ENCODE measurements at regions not wholly inside any gene's neighbourhood (a gene's known extent, or its start where the extent isn't known, plus 50 kb on each side); places are given as distances from the start of the nearest gene placed in this dataset.

- Histone ChIP-seq H3K9me3 (no peaks in the 10 kb centered on the region), H4K20me1 (ENCODE audit: insufficient read depth) (no peaks in the 10 kb centered on the region)
- WGBS (ENCODE audit: low lambda C conversion rate), result 22% methylated on average over 2 of the region's 2 CpGs
These were observed 180.7 kb upstream of the HS3ST5 start for GRCh38 chr6:114523508-114523907.

GRCh38 chr6:114521926-114522325, 179.1 kb upstream of the HS3ST5 start:
- H3K9me2 ChIP-seq, result no peaks in the 10 kb centered on the region
- no peaks in the 10 kb centered on the region for H3K36me3 ChIP-seq (replicated peaks in 1 of 2; ENCODE audit: control insufficient read depth in 1 of 2, insufficient read depth in 2 of 2, low read length in 1 of 2)
- no peaks in the 10 kb centered on the region for H3K4me1 ChIP-seq (ENCODE audit: control insufficient read depth in 1 of 2, insufficient read depth in 2 of 2, low read depth in 1 of 2, low read length in 1 of 2)
- H3K4me3 ChIP-seq (ENCODE audit: low read depth in 2 of 2, low read length in 1 of 2), result no peak overlapping the region
- DNase-seq, result no peak
- H2AFZ ChIP-seq (ENCODE audit: low read depth), result no peak overlapping the region
- no peaks in the 10 kb centered on the region for H3K27me3 ChIP-seq (ENCODE audit: insufficient read depth)
- H3F3A ChIP-seq (replicated peaks; ENCODE audit: insufficient read depth), result no peaks in the 10 kb centered on the region
- H3K4me2 ChIP-seq, result no peak overlapping the region
- 21% methylated on average over 3 of the region's 3 CpGs for WGBS (ENCODE audit: low lambda C conversion rate)
- H3K79me2 ChIP-seq (ENCODE audit: insufficient read depth), result no peaks in the 10 kb centered on the region
- H3K9ac ChIP-seq, result no peak overlapping the region
- POLR2A ChIA-PET, result no interaction called here
- H3K27ac ChIP-seq (ENCODE audit: low read depth in 2 of 2, low read length in 1 of 2), result no peak overlapping the region
- H3K9me3 ChIP-seq, result no peaks in the 10 kb centered on the region
- H4K20me1 ChIP-seq (ENCODE audit: insufficient read depth), result no peaks in the 10 kb centered on the region
- CTCF ChIA-PET, result no interaction called here
- TF ChIP-seq USF2 (IDR thresholded peaks at IDR 0.05; ENCODE audit: borderline replicate concordance, low read depth, low read length), result no peak
- no peak for TF ChIP-seq TEAD4 (IDR thresholded peaks at IDR 0.05; ENCODE audit: borderline replicate concordance, insufficient read depth)
- TF ChIP-seq TCF12 (IDR thresholded peaks at IDR 0.05), result no peak
- no peak for TF ChIP-seq ZBTB33 (IDR thresholded peaks at IDR 0.05; ENCODE audit: borderline replicate concordance, low read depth)
- TF ChIP-seq PBX3 (IDR thresholded peaks at IDR 0.05), result no peak
- no peak for TF ChIP-seq REST (IDR thresholded peaks at IDR 0.05; ENCODE audit: low read depth, low read length)
- TF ChIP-seq MXI1 (IDR thresholded peaks at IDR 0.05; ENCODE audit: low read depth, low read length), result no peak
- TF ChIP-seq TAF1 (IDR thresholded peaks at IDR 0.05; ENCODE audit: borderline replicate concordance, low read depth, low read length), result no peak

More at GRCh38 chr6:114523508-114523907, 180.7 kb upstream of the HS3ST5 start:
- no peaks in the 10 kb centered on the region for H3K27me3 ChIP-seq (ENCODE audit: insufficient read depth)
- H3K79me2 ChIP-seq (ENCODE audit: insufficient read depth), result no peaks in the 10 kb centered on the region
- no peaks in the 10 kb centered on the region for H3K9me2 ChIP-seq
- no peaks in the 10 kb centered on the region for H3F3A ChIP-seq (replicated peaks; ENCODE audit: insufficient read depth)
- H3K9ac ChIP-seq, result no peak overlapping the region
- no peak overlapping the region for H3K4me2 ChIP-seq
- H3K27ac ChIP-seq (ENCODE audit: low read depth in 2 of 2, low read length in 1 of 2), result no peak overlapping the region
- no peak overlapping the region for H3K4me3 ChIP-seq (ENCODE audit: low read depth in 2 of 2, low read length in 1 of 2)
- POLR2A ChIA-PET, result no interaction called here
- no peak for DNase-seq
- no peaks in the 10 kb centered on the region for H3K36me3 ChIP-seq (replicated peaks in 1 of 2; ENCODE audit: control insufficient read depth in 1 of 2, insufficient read depth in 2 of 2, low read length in 1 of 2)
- no peaks in the 10 kb centered on the region for H3K4me1 ChIP-seq (ENCODE audit: control insufficient read depth in 1 of 2, insufficient read depth in 2 of 2, low read depth in 1 of 2, low read length in 1 of 2)
- no peak for TF ChIP-seq EZH2phosphoT487 (IDR thresholded peaks at IDR 0.05; ENCODE audit: borderline replicate concordance, low read depth)
- no peak for TF ChIP-seq NFIC (IDR thresholded peaks at IDR 0.05; ENCODE audit: borderline replicate concordance)
- no peak for TF ChIP-seq RCOR1 (IDR thresholded peaks at IDR 0.05; ENCODE audit: low read length)
- TF ChIP-seq JUND (IDR thresholded peaks at IDR 0.05), result no peak
- no peak for TF ChIP-seq MXI1 (IDR thresholded peaks at IDR 0.05; ENCODE audit: low read depth, low read length)
- TF ChIP-seq PBX3 (IDR thresholded peaks at IDR 0.05), result no peak
- no peak for TF ChIP-seq RFX5 (IDR thresholded peaks at IDR 0.05; ENCODE audit: low read length)
- TF ChIP-seq TCF12 (IDR thresholded peaks at IDR 0.05), result no peak
- no peak for TF ChIP-seq YY1 (IDR thresholded peaks at IDR 0.05; ENCODE audit: low read depth)
- no peak for TF ChIP-seq USF1 (IDR thresholded peaks at IDR 0.05; ENCODE audit: borderline replicate concordance, low read depth)
- no peak for TF ChIP-seq FOXJ3 (CRISPR knock-in tag; IDR thresholded peaks at IDR 0.05)
- no peak for TF ChIP-seq ELF1 (IDR thresholded peaks at IDR 0.05)
- TF ChIP-seq TAF1 (IDR thresholded peaks at IDR 0.05; ENCODE audit: borderline replicate concordance, low read depth, low read length), result no peak
- no peak for TF ChIP-seq RAD21 (IDR thresholded peaks at IDR 0.05; ENCODE audit: low read length)
- TF ChIP-seq RXRA (IDR thresholded peaks at IDR 0.05; ENCODE audit: borderline replicate concordance, low read depth), result no peak
- no peak for TF ChIP-seq FOSL2 (IDR thresholded peaks at IDR 0.05; ENCODE audit: borderline replicate concordance, low read depth)
- TF ChIP-seq CHD2 (IDR thresholded peaks at IDR 0.05; ENCODE audit: low read length, partially characterized antibody), result no peak
- CTCF ChIA-PET, result interaction anchor here (1.0 kb wide), 1 partner anchor 16 kb away, joined by 3 read pairs; no protein-coding TSS in a partner anchor
- no peak overlapping the region for H2AFZ ChIP-seq (ENCODE audit: low read depth)

All from SK-N-SH (cell line).